Liver (tissue), 3 donors: ENCODE measurements at regions not wholly inside any gene's neighbourhood (a gene's known extent, or its start where the extent isn't known, plus 50 kb on each side); places are given as distances from the start of the nearest gene placed in this dataset.

Experiments used
- FOXA1 ChIP-seq: IDR thresholded peaks from 2 replicates; pipeline ENCODE4 v1.6.1; 2016; ENCODE audit warnings: antibody characterized with exemption
- GABPA ChIP-seq, 2 donors: IDR thresholded peaks in 1 of 2; conservative IDR thresholded peaks in 1 of 2; 2 replicates each; pipeline ENCODE4 v1.6.1; 2016; ENCODE audit warnings: antibody characterized with exemption in 2 of 2, mild to moderate bottlenecking in 1 of 2, moderate library complexity in 1 of 2
- HNF4A ChIP-seq, 2 donors: conservative IDR thresholded peaks; 2 replicates each; pipeline ENCODE4 v1.6.1; 2016; ENCODE audit warnings: antibody characterized with exemption in 2 of 2, mild to moderate bottlenecking in 2 of 2
- JUND ChIP-seq, 2 donors: IDR thresholded peaks; 2 replicates each; pipeline ENCODE4 v1.6.1; 2016; ENCODE audit warnings: antibody characterized with exemption in 2 of 2
- RAD21 ChIP-seq, 2 donors: IDR thresholded peaks; 2 replicates each; pipeline ENCODE4 v1.6.1; 2016; ENCODE audit warnings: antibody characterized with exemption in 2 of 2, mild to moderate bottlenecking in 2 of 2
- REST ChIP-seq: IDR thresholded peaks from 2 replicates; pipeline ENCODE4 v1.6.1; 2016; ENCODE audit warnings: antibody characterized with exemption, mild to moderate bottlenecking
- SP1 ChIP-seq: IDR thresholded peaks from 2 replicates; pipeline ENCODE4 v1.6.1; 2018; ENCODE audit warnings: antibody characterized with exemption, mild to moderate bottlenecking
- TAF1 ChIP-seq: conservative IDR thresholded peaks from 2 replicates; pipeline ENCODE4 v1.6.1; 2016; ENCODE audit warnings: antibody characterized with exemption, mild to moderate bottlenecking
- TF ChIP-seq, protein P1 (sequence below): fragments of 150-350 bp; IDR thresholded peaks from 2 replicates; pipeline ENCODE4 v1.5.1; 2017; ENCODE audit warnings: improper control_type of control experiment, low read depth, low read length; ENCODE audit not compliant: missing input control
- TF ChIP-seq, protein P2 (sequence below): IDR thresholded peaks from 2 replicates; pipeline ENCODE4 v1.6.1; 2016; ENCODE audit warnings: antibody characterized with exemption
- TF ChIP-seq, protein P3 (sequence below): IDR thresholded peaks from 2 replicates; pipeline ENCODE4 v1.6.1; 2016; ENCODE audit warnings: antibody characterized with exemption
- donor health status: healthy.
- donor health status: healthy.

DNA sequence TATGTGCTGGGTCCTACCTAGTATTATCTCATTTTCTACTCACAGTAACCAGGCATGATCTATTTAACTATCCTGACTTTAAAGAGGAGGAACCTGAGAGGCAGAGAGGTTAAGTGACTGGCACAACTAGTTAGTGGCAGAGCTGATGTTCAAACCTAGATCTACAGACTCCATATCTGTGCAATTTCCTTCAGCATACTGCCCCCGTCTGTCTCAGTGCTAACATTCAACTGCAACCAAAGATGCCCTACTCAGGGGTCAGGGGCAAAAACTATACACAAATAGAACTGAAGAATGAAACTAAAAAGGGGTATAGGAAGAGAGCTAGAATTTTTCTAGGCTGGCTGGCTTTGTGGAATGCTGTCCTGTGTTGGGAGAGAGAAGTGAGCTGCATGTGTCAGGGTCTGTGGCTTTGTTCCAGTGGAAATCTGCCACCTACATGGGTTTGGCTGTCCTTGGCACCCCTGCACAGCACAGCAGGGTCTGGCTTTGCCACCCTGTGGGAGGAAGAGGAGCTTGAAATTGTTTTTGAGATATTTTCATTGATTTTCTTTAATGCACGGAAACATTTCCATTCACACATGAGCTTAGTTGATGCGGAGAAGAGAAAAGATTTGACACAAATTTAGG, 368.5 kb downstream of the RPS6KC1 start:
- peak; percentile 19 to 30 for TF ChIP-seq RAD21 (IDR thresholded peaks at IDR 0.05)
- TF ChIP-seq, protein P1, sequence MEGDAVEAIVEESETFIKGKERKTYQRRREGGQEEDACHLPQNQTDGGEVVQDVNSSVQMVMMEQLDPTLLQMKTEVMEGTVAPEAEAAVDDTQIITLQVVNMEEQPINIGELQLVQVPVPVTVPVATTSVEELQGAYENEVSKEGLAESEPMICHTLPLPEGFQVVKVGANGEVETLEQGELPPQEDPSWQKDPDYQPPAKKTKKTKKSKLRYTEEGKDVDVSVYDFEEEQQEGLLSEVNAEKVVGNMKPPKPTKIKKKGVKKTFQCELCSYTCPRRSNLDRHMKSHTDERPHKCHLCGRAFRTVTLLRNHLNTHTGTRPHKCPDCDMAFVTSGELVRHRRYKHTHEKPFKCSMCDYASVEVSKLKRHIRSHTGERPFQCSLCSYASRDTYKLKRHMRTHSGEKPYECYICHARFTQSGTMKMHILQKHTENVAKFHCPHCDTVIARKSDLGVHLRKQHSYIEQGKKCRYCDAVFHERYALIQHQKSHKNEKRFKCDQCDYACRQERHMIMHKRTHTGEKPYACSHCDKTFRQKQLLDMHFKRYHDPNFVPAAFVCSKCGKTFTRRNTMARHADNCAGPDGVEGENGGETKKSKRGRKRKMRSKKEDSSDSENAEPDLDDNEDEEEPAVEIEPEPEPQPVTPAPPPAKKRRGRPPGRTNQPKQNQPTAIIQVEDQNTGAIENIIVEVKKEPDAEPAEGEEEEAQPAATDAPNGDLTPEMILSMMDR = no peak
- no peak for TF ChIP-seq SP1
- TF ChIP-seq, protein P2, sequence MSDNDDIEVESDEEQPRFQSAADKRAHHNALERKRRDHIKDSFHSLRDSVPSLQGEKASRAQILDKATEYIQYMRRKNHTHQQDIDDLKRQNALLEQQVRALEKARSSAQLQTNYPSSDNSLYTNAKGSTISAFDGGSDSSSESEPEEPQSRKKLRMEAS = no peak
- TF ChIP-seq REST = no peak
- no peak for TF ChIP-seq FOXA1
- TF ChIP-seq GABPA (IDR thresholded peaks at IDR 0.05 in 1 of 2, conservative IDR thresholded peaks at IDR 0.05 in 1 of 2) = no peak
- no peak for TF ChIP-seq JUND (IDR thresholded peaks at IDR 0.05)
- TF ChIP-seq TAF1 = no peak
- TF ChIP-seq, protein P3, sequence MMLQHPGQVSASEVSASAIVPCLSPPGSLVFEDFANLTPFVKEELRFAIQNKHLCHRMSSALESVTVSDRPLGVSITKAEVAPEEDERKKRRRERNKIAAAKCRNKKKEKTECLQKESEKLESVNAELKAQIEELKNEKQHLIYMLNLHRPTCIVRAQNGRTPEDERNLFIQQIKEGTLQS = no peak
- TF ChIP-seq HNF4A (conservative IDR thresholded peaks at IDR 0.05) = no peak
